ENCODE measurements at regions not wholly inside any gene's neighbourhood (a gene's known extent, or its start where the extent isn't known, plus 50 kb on each side); places are given as distances from the start of the nearest gene placed in this dataset.

DNA sequence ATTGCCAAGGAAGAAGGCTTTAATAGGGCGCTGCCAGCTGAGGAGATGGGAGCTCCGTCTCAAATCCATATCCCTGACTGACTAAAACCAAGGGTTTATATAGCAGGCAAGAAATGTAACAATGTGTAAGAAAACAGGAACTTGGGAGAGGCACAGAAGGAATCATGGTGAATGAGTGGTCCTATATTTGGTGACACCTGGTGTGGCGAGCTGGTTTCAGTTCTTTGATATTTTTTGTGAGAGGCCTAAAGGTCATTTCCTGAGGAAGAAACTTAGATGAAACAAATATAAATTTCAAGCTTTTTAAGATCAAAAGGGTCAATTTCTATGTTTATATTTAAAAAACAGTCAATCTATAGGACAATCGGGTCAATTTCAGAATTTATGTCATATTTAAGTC, 826.3 kb downstream of the SLITRK6 start:
- TF ChIP-seq, protein P1, sequence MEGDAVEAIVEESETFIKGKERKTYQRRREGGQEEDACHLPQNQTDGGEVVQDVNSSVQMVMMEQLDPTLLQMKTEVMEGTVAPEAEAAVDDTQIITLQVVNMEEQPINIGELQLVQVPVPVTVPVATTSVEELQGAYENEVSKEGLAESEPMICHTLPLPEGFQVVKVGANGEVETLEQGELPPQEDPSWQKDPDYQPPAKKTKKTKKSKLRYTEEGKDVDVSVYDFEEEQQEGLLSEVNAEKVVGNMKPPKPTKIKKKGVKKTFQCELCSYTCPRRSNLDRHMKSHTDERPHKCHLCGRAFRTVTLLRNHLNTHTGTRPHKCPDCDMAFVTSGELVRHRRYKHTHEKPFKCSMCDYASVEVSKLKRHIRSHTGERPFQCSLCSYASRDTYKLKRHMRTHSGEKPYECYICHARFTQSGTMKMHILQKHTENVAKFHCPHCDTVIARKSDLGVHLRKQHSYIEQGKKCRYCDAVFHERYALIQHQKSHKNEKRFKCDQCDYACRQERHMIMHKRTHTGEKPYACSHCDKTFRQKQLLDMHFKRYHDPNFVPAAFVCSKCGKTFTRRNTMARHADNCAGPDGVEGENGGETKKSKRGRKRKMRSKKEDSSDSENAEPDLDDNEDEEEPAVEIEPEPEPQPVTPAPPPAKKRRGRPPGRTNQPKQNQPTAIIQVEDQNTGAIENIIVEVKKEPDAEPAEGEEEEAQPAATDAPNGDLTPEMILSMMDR (IDR thresholded peaks at IDR 0.05; ENCODE audit: control extremely low read depth, extremely low read depth, low read depth, missing control alignments) = no peak
- ChIA-PET CTCF (interaction anchor here (1.0 to 1.8 kb wide), 2 partner anchors 9 to 11 kb away, joined by 5 to 6 read pairs; no protein-coding TSS in a partner anchor), POLR2A (no interaction called here)
- no peak for DNase-seq (ENCODE audit: extremely low spot score)

DNA sequence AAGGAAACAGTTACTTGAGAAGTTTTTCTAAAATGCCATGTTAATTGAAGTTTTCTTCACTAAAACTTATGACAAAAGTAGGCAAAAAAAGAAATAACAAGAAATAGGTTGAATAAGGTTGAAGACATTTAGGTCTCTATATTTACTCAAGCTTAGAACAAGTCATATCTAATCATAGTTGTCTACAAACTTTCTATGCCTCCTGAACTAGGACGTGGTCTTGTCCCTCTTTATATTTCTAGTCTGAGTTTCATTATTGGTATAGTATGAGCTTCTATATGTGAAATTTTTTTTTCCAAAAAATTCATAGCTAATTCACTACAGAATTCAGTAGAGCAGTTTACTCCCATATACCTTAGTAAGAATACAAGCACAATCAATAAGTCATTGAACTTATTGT, 836.4 kb downstream of the SLITRK6 start:
- DNase-seq (ENCODE audit: extremely low spot score) = no peak
- ChIA-PET POLR2A (no interaction called here), CTCF (interaction anchor here (1.2 to 1.4 kb wide), 2 partner anchors 9 to 15 kb away, joined by 3 to 4 read pairs; no protein-coding TSS in a partner anchor)
- TF ChIP-seq, protein P1 (IDR thresholded peaks at IDR 0.05; ENCODE audit: control extremely low read depth, extremely low read depth, low read depth, missing control alignments) = no peak

DNA sequence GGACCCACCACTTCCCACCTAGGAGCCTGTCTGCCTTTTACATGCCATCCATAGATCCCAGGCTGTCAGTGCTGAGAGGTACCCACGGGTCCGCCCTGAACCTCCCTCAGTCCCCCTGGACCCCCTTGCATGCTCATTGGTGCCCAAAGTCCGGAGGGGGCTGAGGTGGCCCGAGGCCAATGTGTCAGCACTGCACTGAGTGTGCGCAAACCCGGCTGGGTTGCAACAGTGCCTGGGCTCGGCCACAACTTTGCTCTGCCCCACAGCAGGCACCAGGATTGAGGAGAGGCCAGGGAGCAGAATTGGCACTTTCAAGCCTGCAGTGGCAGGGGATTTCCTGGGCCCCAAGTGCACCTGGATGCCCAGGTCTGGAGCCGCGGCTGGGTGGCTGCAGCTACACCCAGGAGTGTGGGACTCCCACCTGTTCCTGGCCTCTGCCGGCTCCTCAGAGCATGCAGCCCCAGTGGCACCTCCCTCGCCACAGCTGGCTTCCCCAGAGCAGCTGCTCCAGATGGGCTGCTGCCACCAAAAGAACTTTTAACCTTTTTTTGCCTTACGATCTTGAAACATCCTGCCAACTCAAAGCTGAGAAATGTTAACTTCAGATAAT, 837.0 kb downstream of the SLITRK6 start:
- TF ChIP-seq, protein P1 (IDR thresholded peaks at IDR 0.05; ENCODE audit: control extremely low read depth, extremely low read depth, low read depth, missing control alignments) = no peak
- DNase-seq (ENCODE audit: extremely low spot score) = no peak
- ChIA-PET POLR2A (no interaction called here), CTCF (interaction anchor here (1.2 to 1.4 kb wide), 2 partner anchors 9 to 16 kb away, joined by 3 to 4 read pairs; no protein-coding TSS in a partner anchor)

DNA sequence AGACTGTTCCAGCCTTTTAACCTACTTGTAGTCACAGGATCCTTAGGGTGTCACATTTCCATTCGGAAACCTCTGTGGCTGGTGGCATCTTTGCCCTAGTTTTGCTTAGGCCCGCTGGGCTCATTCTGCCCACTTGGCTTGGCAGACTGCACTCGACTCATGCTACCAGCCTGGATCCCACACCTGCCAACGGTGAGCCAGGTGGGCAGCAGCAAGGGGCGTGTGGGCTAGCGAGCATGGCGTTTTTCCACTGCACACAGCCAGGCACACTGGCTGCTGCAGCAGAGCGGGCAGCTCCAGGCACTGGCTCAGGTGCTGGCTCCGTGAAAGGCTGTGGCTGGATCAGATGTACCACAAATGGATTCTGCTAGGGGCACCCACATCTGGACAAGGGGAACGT, 838.2 kb downstream of the SLITRK6 start:
- ChIA-PET CTCF (no interaction called here), POLR2A (no interaction called here)
- TF ChIP-seq, protein P1 (IDR thresholded peaks at IDR 0.05; ENCODE audit: control extremely low read depth, extremely low read depth, low read depth, missing control alignments) = no peak

DNA sequence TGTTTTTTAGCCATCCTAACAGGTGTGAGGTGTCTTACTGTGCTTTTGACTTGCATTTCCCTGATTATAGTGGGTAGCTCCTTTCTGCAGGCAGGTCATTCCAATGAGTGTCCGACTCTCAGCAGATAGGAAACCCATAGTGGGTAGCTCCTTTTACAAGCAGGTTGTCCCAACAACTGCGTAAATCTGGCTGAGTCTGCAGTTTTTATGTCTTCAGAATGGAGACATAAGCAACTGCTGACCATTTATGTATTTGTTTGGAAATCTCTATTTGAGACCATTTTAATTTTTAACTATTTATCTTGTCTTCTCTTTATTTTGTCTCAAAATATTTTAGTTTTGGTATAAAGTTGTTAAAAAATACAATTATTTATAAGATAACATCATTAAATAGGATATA, 839.4 kb downstream of the SLITRK6 start:
- no peak for DNase-seq (ENCODE audit: extremely low spot score)
- POLR2A ChIA-PET = no interaction called here
- TF ChIP-seq, protein P1 (IDR thresholded peaks at IDR 0.05; ENCODE audit: control extremely low read depth, extremely low read depth, low read depth, missing control alignments) = no peak
- CTCF ChIA-PET = interaction anchor here (1.4 kb wide), 1 partner anchor 13 kb away, joined by 3 read pairs; no protein-coding TSS in a partner anchor

More for the DNA sequence above, 838.2 kb downstream of the SLITRK6 start:
- no peak for DNase-seq (ENCODE audit: extremely low spot score)

DNA sequence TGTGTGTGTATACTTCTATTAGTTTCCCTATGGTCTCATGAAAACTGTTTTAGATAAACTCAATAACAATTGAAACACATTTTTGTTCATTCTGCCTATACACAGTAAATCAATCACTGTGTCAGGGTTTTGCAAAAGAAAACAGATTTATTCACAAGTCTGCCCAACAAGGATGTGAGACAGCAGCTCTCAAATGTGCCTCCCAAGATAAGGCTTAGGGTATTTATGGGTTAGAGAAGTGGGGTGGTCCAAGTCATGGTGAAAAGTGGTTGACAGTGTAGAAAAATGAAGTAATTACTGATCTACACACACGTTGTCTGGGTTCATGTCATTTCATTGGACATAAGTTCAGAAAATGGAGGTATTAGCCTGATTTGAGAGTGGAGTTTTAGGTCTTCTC, 844.6 kb downstream of the SLITRK6 start:
- DNase-seq (ENCODE audit: extremely low spot score) = no peak
- CTCF ChIA-PET = interaction anchor here (1.4 kb wide), 1 partner anchor 18 kb away, joined by 3 read pairs; no protein-coding TSS in a partner anchor
- POLR2A ChIA-PET = no interaction called here
- TF ChIP-seq, protein P1 (IDR thresholded peaks at IDR 0.05; ENCODE audit: control extremely low read depth, extremely low read depth, low read depth, missing control alignments) = no peak

Measured in GM10248 (cell line).